HFFc6 (cell line): ENCODE measurements at regions not wholly inside any gene's neighbourhood (a gene's known extent, or its start where the extent isn't known, plus 50 kb on each side); places are given as distances from the start of the nearest gene placed in this dataset.
"Not testable (repeated sequence)": the region's sequence is repeated elsewhere in the genome, so short reads cannot be mapped to it uniquely, and the experiment has no call there.

Source experiments
- DNase-seq: peaks from one replicate; pipeline ENCODE4 v3.0.0-alpha.2; 2018
- H3K27ac Mint-ChIP-seq: 2 replicates; pipeline ENCODE4 v1.8.0; 2020; ENCODE audit warnings: mild to moderate bottlenecking, mixed read lengths
- H3K27me3 Mint-ChIP-seq: 2 replicates; pipeline ENCODE4 v1.8.0; 2021; ENCODE audit warnings: mild to moderate bottlenecking, moderate library complexity, mixed read lengths; ENCODE audit not compliant: insufficient read depth
- H3K36me3 Mint-ChIP-seq: 2 replicates; pipeline ENCODE4 v1.8.0; 2021; ENCODE audit warnings: low read depth, mixed read lengths
- H3K4me1 Mint-ChIP-seq: 2 replicates; pipeline ENCODE4 v1.8.0; 2020; ENCODE audit warnings: low read depth, mixed read lengths
- H3K4me3 Mint-ChIP-seq: 2 replicates; pipeline ENCODE4 v1.8.0; 2020; ENCODE audit warnings: mild to moderate bottlenecking, moderate library complexity, mixed read lengths
- H3K9me3 Mint-ChIP-seq: 2 replicates; pipeline ENCODE4 v1.8.0; 2020; ENCODE audit warnings: mild to moderate bottlenecking, mixed read lengths
- CTCF ChIP-seq: fragments of 200-600 bp; sonication (generic); IDR thresholded peaks from 2 replicates; pipeline ENCODE4 v1.5.0; 2021; ENCODE audit warnings: antibody characterized with exemption, mild to moderate bottlenecking

GRCh38 chr1:96886474-96886873 lies 164.9 kb downstream of the PTBP2 start:
- no peak overlapping the region for H3K27ac Mint-ChIP-seq
- H3K4me1 Mint-ChIP-seq = 0 out of 2 replicates have a peak, but pooled peaks cover 8% of the 10 kb centered on the region
- H3K9me3 Mint-ChIP-seq = peaks cover 7% of the 10 kb centered on the region; the same call in 1 of the 2 replicates
- no peak for DNase-seq
- no peaks in the 10 kb centered on the region for H3K36me3 Mint-ChIP-seq
- no peak for TF ChIP-seq CTCF
- H3K27me3 Mint-ChIP-seq = 0 out of 2 replicates have a peak, but pooled peaks cover 4% of the 10 kb centered on the region
- H3K4me3 Mint-ChIP-seq = no peak overlapping the region

- 0 out of 2 replicates have a peak, but pooled peaks cover 2% of the 10 kb centered on the region for H3K27me3 Mint-ChIP-seq
- peaks cover 7% of the 10 kb centered on the region; the same call in 1 of the 2 replicates for H3K9me3 Mint-ChIP-seq
- no peak overlapping the region for H3K4me3 Mint-ChIP-seq
- no peaks in the 10 kb centered on the region for H3K4me1 Mint-ChIP-seq
- no peaks in the 10 kb centered on the region for H3K36me3 Mint-ChIP-seq
- no peak for DNase-seq
- TF ChIP-seq CTCF = no peak
- no peak overlapping the region for H3K27ac Mint-ChIP-seq
Observed at GRCh38 chr1:96887501-96887900, 165.9 kb downstream of the PTBP2 start.

- Mint-ChIP-seq H3K27me3 (peaks cover 8% of the 10 kb centered on the region), H3K4me3 (no peak overlapping the region), H3K27ac (no peak overlapping the region), H3K4me1 (no peaks in the 10 kb centered on the region), H3K9me3 (peaks cover 14% of the 10 kb centered on the region), H3K36me3 (peaks cover 7% of the 10 kb centered on the region; the same call in 1 of the 2 replicates)
- no peak for TF ChIP-seq CTCF
- DNase-seq = no peak
Observed at GRCh38 chr1:96901783-96902363, 180.3 kb downstream of the PTBP2 start.

GRCh38 chr1:96912248-96912647 lies 190.7 kb downstream of the PTBP2 start:
- TF ChIP-seq CTCF = no peak
- Mint-ChIP-seq H3K27ac (no peak overlapping the region), H3K27me3 (no peaks in the 10 kb centered on the region; the same call in 1 of the 2 replicates), H3K36me3 (no peaks in the 10 kb centered on the region; the same call in 1 of the 2 replicates), H3K4me1 (peaks cover 9% of the 10 kb centered on the region), H3K9me3 (peaks cover 5% of the 10 kb centered on the region; the same call in 1 of the 2 replicates), H3K4me3 (no peak overlapping the region)
- no peak for DNase-seq

DNA sequence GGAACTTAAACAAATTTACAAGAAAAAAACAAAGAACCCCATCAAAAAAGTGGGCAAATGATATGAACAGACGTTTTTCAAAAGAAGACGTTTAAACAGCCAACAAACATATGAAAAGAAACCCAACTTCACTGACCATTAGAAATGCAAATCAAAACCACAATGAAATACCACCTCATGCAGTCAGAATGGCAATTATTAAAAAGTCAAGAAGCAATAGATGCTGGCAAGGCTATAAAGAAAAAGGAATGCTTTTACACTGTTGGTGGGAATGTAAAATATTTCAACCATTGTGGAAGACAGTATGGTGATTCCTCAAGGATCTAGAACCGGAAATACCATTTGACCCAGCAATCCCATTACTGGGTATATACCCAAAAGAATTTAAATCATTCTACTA lies 194.1 kb downstream of the PTBP2 start:
- H3K36me3 Mint-ChIP-seq, H3K9me3 Mint-ChIP-seq, H3K4me3 Mint-ChIP-seq, H3K27me3 Mint-ChIP-seq: not testable (repeated sequence)
- DNase-seq = peak; percentile 65
- peaks cover 18% of the 10 kb centered on the region for H3K4me1 Mint-ChIP-seq
- H3K27ac Mint-ChIP-seq = peak overlapping the region; percentile 29; the same call in 1 of the 2 replicates

DNA sequence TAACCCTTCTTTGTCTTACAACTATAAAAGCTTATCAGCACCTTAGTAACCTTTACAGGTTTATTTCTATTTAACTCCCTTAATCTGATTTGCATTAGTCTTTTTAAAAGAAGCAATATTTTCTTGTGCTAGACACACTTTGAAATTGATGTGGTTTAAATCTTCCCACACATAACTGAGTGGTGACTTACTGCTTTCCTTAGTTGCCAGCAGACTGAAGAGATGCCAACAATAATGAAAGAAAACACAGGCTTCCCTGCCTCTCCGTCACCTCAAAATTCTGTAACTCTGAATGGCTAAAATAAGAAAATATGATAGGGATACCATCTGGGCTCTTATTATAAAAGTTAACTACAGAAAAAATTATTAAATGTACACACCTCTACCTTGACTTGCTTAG lies 196.8 kb downstream of the PTBP2 start:
- peak; percentile 51 for DNase-seq
- Mint-ChIP-seq H3K27me3 (peaks cover 6% of the 10 kb centered on the region), H3K4me3 (no peak overlapping the region), H3K36me3 (peaks cover under 1% of the 10 kb centered on the region), H3K9me3 (peaks cover 12% of the 10 kb centered on the region), H3K27ac (no peak overlapping the region), H3K4me1 (peaks cover 18% of the 10 kb centered on the region)
- no peak for TF ChIP-seq CTCF
